ENCODE measurements at regions not wholly inside any gene's neighbourhood (a gene's known extent, or its start where the extent isn't known, plus 50 kb on each side); places are given as distances from the start of the nearest gene placed in this dataset.

- DNase-seq: no peak
Measured at GRCh38 chr12:46459861-46460545, 87.4 kb upstream of the SLC38A2 start.

DNA sequence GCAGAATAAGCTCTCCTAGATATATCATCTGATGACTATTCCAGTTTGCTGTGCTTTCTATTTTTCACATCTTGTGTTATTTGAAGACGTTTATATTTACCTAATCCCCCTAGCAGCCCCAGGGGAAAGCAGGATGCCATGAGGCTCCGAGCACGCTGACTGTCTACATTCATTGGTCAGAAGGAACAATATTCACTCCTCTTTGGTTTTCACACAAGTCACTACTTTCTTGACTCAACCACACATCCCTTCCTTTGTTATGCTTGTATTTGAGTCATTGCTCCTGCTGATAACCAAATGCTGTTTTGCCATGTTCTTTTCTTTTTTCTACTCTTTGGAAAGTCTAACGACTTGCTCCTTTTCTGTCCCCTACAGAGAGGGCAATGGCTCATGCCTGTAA is 86.5 kb upstream of the SLC38A2 start:
- no peak for DNase-seq

DNA sequence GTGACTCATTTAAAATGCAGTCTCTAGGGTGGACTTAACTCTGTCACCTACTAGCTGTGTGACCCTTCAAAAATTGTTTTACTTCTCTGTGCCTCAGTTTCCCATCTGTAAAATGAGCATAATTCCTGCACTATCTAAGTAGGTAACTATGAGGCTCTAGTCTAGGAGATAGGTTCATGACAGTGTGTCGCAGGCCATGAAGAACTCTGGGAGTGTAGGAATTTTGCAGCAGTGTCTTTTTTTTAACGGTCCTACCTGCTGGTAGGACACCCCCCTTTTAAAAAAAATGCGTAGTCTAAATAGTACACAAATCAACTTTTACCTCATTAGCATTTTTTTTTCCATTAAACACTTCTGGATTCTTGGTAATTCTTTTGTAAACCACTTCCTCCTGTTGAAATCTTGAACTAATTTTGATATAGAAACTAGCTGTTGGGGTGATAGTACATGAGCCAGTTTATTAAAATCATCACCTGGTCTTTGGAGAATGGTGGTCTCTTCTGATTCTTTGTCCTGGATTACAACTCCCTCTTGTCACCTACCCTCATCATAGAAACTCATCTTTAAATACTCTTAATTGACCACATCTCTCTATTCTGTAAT is 86.0 kb upstream of the SLC38A2 start:
- no peak for DNase-seq

DNA sequence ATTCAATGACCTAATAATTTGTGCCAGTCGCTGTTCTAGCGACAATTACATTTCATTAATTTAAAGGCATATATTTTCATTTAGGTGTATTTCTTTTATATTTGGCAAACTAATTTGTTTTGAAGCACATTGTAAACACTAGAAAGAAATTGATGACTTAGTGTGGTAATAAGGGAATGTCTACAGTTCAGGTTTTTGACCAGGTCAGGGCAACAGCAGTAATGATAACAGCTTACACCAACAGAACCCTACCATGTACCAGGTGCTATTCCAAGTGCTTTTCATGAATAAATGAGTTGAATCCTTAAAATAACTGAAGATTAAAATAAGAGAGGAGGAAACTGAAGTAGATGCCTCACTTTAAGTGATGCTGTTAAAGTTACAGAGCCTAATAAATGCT is 85.4 kb upstream of the SLC38A2 start:
- no peak for DNase-seq

DNA sequence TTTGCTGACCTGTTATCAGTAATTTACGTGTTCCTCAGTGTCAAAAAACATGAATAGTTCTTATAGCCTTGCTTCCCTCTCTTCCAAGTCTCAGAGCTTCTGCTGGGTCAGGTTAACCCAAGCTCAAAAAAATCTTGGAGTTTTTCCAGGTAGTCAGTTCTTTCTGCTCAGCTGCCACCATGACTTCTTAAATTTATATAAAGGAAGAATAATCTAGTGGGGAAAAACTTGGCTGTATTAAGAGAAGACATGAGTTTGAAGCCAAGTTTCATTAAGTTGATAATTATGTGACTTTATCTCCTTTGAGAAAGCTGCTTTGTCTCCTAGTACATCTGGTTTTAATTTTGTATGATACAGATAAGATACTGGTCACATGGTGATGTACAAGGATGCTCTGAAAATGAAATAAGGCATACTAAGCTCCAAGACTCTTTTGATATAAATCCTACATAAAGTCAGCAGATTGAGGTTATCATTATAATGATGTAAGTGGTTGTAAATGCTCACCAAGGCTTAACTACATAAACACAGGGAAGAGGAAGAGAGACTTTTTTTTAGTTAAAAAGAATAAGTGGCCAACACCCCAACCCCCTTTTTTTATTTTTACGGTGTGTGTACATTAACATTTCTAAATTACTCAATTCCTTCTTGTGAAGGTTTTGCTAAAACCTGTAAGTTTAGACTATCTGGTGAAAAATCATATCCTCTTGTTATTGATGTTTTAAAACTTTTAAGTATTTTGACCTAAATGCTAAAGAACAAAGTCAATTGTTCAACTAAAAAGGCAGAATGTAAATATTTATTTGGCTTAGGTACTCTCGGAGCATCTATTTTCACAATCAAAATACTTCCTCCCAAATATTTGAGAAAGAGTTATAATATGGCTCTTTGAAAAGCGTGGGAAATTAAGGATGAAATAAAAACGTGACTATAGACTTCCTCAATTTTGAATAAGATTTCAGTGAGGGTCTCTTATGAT is 84.1 kb upstream of the SLC38A2 start:
- no peak for DNase-seq

DNA sequence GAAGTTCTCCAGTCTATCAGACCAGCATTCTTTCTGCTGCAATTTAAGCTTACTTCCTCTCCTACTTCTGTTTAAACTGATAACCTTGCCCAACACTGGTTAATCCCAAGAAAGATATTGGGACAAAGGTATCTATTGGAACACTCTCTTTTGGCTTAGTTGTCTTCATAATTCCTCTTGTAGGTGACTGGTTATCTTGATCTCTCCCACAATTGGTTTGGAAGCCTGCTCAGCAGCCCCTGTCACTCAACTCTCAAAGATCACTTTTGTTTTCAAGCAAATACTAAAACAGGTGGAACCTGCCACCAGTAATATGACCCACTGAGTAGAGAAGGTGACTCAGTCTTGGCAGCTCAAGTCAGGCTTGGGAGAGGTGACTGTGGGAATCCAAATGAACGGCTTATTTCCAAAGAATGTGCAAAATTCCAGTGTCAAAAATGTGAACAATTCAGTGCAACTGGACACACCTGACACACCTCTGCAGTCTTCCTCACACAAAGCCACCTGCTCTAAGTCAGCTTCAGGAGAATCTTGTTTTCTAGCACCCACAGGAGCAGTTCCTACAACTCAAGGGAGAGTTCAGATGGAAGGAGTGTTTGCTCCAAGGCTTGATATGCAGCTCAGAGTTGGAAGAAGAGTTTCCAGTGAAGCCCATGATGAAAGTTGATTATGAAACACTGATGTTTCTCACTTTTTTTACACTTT is 83.2 kb upstream of the SLC38A2 start:
- no peak for DNase-seq

DNA sequence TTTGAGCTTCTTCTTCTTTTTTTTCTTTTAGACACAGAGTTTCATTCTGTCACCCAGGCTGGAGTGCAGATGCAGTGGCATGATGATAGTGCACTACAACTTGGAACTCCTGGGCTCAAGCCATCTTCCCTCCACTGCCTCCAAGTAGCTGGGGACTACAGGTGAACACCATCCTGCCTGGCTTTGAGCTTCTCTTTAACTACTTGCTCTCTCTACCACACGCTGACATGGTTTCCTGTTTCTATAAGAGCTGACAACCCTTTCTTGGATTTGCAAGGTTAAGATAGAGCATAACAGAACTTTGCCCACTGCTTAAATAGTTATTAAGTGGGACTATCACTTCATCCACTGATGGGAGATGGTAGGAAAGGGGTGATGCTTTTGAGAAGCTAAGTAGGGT is 82.4 kb upstream of the SLC38A2 start:
- no peak for DNase-seq

DNA sequence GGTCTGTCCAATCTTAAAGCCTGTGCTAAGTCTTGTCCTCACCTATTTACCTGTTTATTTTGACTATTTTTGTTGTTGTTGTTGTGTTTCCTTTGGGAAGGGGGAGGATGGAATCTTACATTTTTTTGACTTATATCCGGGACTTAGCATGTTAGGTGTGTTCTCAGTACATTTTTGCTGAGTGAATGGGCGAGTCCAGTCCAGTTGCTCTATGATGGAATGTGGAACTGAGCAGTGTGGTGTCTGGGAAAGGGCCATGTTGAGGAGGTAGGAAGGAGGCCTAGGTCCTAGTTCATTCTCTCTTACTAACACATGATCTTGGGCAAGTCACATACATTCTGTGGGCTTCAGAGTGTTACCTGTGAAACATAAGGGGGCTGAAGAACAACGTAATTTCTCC is 80.9 kb upstream of the SLC38A2 start:
- DNase-seq: no peak

GRCh38 chr12:46452776-46453175 is 80.2 kb upstream of the SLC38A2 start:
- DNase-seq: no peak

DNA sequence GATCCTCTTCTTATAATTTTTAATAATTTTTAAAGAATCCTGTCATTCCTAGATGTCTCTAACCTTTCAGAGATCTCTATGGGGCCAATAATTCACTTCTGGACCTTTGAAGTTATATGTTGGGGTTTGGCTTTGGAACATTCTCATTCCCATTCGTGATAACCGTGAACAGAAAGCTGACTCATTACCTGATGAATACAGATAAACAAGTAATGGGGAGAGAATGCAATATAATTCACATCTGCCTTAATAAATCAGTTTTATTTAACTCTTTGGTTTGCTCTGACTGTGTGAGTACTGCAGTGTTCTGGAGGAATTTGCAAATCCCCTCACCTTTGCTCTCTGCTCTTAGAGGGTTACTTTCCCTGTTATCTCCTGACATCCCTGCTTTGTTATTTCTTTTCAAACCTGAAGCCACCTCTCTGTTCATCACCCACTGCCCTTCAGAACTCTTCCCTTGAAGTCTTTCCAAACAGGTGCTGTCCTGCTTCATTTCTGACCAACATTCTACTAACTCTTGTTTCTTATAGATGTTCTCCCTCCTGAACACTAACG is 79.6 kb upstream of the SLC38A2 start:
- no peak for DNase-seq

DNA sequence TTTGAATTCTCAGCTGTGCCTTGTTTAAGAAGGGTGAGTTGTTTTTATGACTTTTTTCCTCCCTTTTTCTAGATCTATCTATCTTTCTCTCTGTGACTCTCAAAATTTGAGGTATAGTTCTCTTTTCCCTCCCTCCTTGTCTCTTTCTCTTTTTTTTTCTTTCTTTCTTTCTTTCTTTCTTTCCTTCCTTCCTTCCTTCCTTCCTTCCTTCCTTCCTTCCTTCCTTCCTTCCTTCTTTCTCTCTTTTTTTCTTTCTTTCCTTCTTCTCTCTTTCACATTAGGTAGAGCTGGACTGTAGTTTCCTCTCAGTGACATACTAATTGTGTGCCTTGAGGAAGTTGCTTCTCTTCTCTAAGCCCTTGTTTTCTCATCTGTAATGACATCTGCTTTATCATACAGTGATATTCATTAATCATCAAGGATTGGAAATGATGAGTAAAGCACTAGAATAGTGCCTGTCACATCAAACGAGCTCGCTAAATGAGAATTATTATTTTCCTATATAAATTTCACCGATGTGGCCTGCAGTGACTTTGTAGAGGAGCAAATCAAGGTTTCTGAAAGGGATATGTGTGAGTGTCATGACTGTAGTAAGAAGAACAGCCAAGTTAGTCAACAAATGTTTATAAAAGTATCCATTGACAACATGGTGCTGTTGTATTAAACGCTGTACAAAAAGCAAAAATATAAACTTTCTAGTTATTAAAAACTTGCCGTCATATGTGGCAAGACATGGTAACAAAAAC is 78.9 kb upstream of the SLC38A2 start:
- no peak for DNase-seq

DNA sequence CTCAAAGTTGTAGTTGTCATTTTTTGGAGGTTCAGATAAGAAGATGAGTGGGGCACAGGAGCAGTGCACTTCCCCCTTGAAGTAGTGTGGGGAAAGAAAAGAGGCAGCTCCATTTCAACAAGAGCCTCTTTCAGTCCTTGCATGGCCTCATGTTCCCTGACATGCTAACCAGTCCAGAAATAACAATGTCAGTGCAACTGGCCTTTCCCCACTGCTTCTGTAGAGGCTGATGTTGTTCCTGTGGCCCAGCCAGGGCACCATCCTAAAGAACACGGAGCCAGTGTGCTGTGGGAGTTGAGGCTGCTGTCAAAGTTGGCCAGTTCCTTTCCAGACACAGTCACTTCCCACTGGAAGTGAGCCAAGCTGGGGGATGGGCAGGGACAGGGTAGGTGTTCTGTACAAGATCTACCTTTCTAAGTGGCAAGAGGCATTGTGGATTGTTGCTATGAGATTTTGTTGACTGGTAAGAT is 77.7 kb upstream of the SLC38A2 start:
- no peak for DNase-seq

DNA sequence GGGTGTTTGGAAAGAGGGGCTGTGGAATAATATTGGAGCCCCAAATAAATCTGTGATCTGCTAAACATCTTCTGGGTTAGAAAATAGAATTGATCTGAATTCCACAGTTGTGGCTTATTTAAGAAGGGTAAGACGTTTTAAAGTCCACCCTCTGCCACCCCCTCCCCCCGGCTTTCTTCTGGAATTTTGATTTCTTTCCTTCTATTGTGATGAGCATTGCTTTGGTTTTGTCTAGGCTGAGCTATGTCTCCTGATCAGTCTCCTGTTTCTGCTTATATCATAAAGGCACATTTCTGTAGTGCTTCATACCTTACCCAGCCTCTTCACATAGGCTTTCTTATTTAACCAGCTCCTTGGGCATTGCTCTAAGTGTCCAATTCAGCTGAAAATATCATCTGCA is 77.3 kb upstream of the SLC38A2 start:
- no peak for DNase-seq

GRCh38 chr12:46449316-46449715 is 76.7 kb upstream of the SLC38A2 start:
- no peak for DNase-seq

GRCh38 chr12:46446645-46447044 is 74.1 kb upstream of the SLC38A2 start:
- DNase-seq: no peak

DNA sequence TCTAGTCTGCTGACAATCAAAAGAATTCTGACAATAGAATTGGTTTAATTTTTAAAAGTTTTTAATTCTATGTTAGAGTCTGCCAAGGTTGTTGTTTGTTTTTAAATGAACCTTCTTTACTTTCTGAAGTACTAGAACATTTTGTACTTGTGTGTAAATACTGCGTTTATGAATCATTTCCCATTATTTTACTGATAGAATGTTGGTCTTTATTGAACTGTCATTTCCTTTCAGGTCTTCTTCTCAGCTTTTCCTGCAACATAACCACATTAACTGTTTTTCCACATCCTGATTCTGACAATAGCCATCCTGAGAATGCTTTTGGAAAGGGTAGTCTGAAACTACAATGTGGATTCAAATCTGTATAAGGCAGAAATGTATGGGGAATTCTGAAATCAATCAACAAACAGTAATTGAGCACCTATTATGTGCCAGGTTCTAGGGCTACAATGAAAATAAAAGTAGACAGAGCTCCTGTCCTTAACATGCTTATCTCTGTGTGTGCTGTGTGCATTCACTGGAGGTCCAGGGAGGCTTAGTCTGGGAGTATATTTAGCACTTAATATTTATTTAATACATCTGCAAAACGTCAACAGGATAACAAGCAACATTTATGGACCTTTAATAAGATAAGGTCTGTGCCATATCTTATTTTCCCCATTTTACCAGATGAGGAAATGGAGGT is 73.1 kb upstream of the SLC38A2 start:
- no peak for DNase-seq

DNA sequence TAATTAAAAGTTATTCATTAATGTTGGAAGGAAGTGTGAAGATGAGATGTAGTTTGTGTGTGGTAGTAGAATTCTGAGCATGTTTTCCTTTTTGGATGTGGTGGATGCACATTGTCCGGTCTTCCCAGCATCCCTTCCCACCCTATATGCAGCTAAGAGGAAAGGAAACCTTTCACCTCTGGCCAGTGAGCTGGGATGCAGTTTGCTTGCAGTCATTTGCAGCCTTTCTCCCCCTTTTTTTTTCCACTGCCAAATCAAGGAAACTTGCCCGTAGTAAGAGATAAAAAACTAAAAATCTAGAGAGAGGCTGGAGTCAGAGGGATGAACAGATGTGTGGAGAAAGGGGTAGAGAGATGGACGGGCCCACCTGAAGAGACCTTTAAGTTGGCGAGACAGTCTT is 72.5 kb upstream of the SLC38A2 start:
- DNase-seq: no peak

GRCh38 chr12:46443594-46444263 is 71.2 kb upstream of the SLC38A2 start:
- no peak for DNase-seq

GRCh38 chr12:46442738-46443137 is 70.2 kb upstream of the SLC38A2 start:
- no peak for DNase-seq

- DNase-seq: no peak
Measured at GRCh38 chr12:46442239-46442638, 69.7 kb upstream of the SLC38A2 start.

Measured in COR-L47 (cell line).